Dermis blood vessel endothelial cell (primary cell): ENCODE measurements at regions not wholly inside any gene's neighbourhood (a gene's known extent, or its start where the extent isn't known, plus 50 kb on each side); places are given as distances from the start of the nearest gene placed in this dataset.

Experiments
- DNase-seq: peaks from one replicate; pipeline ENCODE4 v3.0.0; 2010

DNA sequence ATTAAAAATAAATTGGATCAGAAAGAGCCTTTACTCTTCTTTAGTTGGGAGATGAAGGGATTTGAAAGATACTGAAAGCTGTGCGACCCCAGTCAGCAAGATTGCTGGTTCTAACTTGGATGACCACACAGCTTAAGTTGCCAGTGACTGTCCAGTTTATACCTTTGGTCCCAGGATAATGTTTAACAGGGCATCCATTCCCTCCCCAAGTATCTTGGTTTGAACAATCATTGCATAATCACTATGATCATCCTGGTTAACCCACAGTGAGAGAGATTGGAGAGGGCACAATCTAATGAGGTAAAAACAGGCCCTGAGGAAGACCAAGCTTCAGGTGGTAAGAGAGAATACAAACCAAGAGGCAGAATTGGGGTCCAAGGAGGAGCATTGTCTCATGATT, 798.3 kb downstream of the MAFB start:
- no peak for DNase-seq

GRCh38 chr20:39888310-39888709, 800.7 kb downstream of the MAFB start:
- DNase-seq = no peak

GRCh38 chr20:39886650-39887190, 802.3 kb downstream of the MAFB start:
- DNase-seq = no peak

DNA sequence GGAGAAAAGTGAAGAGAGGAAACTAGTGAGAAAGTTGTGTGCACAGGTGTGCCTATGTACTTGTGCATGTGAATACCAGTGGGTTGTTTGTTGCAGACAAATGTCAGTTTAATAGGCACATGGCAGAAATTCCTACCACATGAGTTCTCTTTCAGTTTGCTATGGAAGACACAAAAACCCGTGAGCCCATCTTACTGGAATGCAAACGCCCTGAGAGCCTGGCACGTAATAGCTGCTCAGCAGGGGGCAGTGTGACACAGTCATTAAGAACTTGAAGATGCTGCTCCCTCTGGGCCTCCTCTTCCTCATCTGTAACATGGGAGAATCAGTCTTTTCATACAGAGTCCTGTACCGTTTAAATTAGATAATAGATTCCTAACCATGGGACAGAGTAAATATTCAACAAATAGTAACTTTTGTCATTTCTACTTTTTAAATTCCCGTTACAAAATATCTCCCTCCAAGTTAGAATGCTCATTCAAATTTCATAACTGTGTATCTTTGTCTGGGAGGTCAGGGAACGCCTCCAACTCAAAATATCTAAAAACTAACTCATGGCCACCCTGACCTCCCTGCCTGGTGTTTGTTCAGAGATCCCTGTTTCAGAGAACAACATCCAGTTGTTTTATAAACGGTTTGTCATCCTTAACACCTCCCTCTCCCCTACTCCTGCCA, 802.9 kb downstream of the MAFB start:
- peak; percentile 67 for DNase-seq

DNA sequence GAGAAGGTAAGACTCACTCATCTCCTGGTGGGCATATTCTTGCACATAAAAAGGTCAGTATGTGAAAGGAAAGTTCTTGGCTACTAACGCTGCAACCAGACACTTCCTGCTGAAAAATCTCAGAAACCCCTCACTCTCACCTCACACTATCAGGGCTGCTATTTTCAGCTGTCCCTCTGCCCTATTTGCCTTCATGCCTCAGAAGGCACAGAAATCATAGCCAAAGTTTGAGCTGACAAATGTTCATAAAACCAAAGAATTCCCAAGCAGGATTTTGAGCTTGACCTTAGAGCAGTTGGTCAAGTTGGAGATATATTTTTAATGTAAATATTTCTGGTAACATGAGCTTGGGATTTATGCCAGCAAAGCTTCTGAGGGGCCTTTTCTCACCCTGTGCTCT, 806.2 kb downstream of the MAFB start:
- no peak for DNase-seq

GRCh38 chr20:39880890-39881289, 808.1 kb downstream of the MAFB start:
- peak; percentile 10 for DNase-seq

- no peak for DNase-seq
Observed at GRCh38 chr20:39879296-39879695, 809.7 kb downstream of the MAFB start.

GRCh38 chr20:39878809-39879208, 810.2 kb downstream of the MAFB start:
- no peak for DNase-seq

- no peak for DNase-seq
Observed at GRCh38 chr20:39878320-39878719, 810.7 kb downstream of the MAFB start.

DNA sequence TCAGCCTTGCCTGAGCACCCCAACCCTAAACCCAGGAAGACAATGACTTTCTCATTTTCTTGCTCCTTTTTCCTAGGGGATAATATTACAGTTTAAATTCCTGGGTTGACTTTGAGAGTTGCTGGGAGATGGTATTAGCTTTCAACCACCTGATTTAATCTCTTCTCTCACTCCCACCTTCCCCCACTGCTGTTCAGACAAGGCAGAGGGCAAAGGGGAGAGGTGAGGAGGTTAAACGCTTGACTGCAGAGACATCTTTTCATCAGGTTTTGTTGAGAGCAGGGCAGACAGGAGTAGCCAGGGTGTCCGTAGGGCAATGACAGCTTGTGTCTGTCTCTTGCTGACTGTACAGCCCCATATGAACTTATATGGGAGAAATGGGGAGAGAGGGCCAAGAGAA, 811.2 kb downstream of the MAFB start:
- no peak for DNase-seq

DNA sequence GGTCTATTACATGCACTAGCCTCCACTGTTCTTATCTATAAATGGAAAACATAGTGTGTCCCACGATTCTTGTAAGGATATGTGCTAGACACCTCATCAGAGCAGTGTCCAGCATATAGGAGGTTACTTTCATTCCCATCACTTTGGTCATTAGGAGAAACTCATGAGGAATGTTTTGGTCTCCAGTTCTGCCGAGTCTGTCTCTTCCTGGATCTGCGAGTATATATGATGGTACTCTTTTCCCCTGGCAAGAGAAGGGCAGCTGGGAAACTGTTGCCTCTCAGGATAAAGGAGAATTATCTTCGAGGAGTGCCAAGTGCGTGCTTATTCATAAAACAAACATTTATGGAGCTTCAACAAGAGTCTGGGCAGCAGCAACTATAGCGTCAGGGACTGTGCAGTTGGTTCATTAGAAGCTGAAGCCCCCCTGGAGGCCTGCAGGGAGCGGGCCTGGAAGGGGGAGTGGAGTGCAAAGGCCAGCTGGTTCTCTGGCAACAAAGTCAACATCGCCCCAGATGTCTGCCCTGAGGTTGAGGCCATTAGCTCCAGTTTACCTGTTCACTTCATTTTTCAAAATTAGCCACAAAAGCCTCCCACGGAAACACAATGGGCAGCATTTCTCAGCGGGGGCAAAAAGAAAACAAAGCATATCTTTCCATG, 811.9 kb downstream of the MAFB start:
- DNase-seq = no peak

GRCh38 chr20:39875492-39876110, 813.4 kb downstream of the MAFB start:
- DNase-seq = no peak

GRCh38 chr20:39874049-39874893, 814.8 kb downstream of the MAFB start:
- DNase-seq = peak; percentile 89

- DNase-seq = no peak
Observed at GRCh38 chr20:39873286-39873685, 815.8 kb downstream of the MAFB start.

GRCh38 chr20:39871013-39871412, 818.0 kb downstream of the MAFB start:
- no peak for DNase-seq

DNA sequence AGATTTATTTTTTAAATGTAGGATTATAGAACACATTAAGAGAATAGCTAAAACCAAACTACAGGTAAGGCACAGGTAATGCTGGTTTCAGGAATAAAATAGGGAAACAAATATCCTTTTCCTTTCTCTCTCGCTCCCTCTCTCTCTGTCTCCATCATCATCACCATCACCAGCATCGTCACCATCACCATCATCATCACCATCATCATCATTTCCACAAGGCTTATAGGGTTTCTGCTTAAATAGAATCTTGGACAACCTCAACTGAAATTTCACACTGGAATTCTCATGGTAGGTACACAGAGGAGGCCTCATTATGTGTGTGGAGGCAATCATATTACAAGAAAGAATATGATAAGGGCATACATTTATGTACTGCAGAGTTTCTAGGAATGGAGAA, 823.6 kb downstream of the MAFB start:
- no peak for DNase-seq

DNA sequence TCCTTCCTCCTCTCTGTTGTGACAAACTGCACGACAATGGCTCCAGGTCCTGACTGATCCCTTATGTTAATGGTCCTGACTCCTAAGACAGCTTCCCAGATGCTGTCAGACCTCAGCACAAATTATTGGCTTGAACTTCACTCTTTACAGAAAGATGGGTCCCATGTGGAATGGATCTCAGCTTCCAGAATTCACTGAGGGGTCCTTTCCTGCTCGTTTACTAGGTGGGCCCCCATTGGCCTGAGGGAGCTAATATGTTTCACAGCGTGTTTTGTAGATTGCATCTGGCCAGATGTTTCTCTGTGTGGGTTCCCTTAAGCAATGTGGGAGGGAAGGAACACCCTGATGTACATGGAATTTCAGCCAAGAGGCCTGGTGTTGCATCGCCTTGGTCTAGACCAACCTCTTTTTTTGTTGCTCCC, 826.6 kb downstream of the MAFB start:
- DNase-seq = no peak

GRCh38 chr20:39861381-39861780, 827.7 kb downstream of the MAFB start:
- no peak for DNase-seq

DNA sequence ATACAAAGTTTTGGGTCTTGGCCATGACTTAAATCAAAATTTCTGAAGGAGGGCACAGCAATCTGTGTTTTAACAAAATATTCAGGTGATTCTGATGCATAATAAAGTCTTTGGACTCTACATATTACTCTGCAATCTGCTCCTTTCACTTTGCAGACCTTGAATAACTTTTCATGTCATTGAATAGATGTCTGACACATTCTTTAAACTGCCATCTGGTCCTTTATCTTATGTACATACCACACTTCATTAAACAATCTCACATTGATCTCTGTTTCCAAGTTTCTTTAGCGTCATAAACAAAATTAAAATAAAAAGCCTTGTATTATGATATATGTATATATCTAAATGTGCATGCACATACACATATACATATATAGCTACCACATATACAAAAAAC, 831.2 kb downstream of the MAFB start:
- DNase-seq = no peak

GRCh38 chr20:39857187-39857586, 831.8 kb downstream of the MAFB start:
- DNase-seq = no peak

DNA sequence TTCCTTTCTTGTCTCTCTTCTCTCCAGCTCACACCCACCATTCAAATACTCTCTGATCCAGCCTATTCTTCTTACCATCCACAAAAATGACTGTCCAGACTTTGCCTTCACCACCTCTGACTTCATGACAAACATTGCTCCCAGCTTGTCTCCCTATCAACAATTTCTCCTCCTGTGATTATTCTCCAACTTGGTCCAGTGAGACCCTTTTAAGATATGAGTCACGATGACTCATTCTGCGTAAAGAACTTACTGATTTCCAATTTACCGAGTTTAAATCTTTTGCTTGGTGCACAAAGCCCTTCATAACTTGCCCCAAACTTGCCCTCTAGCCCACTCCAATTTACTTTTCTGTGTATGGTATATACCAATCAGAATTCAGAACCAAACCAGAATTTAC, 833.2 kb downstream of the MAFB start:
- no peak for DNase-seq

- no peak for DNase-seq
Observed at GRCh38 chr20:39855056-39855455, 834.0 kb downstream of the MAFB start.

- DNase-seq = no peak
Observed at GRCh38 chr20:39853636-39854035, 835.4 kb downstream of the MAFB start.
